Fibroblast of mammary gland (primary cell): ENCODE measurements at regions not wholly inside any gene's neighbourhood (a gene's known extent, or its start where the extent isn't known, plus 50 kb on each side); places are given as distances from the start of the nearest gene placed in this dataset.
"Not testable (repeated sequence)": the region's sequence is repeated elsewhere in the genome, so short reads cannot be mapped to it uniquely, and the experiment has no call there.

Experiments used
- DNase-seq: peaks from one replicate; pipeline ENCODE4 v3.0.0-alpha.2; 2010; ENCODE audit warnings: low read depth
- H3K4me3 ChIP-seq: 2 replicates; pipeline ENCODE4 v1.5.1; 2011; ENCODE audit warnings: low read depth, mild to moderate bottlenecking, low read length, moderate library complexity; ENCODE audit not compliant: control insufficient read depth
- TF ChIP-seq, protein P1 (sequence below): conservative IDR thresholded peaks from 2 replicates; pipeline ENCODE4 v1.5.1; 2011; ENCODE audit warnings: low read depth, low read length, inconsistent platforms; ENCODE audit not compliant: control insufficient read depth, insufficient read depth

GRCh38 chr12:131436922-131437705 is 273.8 kb upstream of the SFSWAP start:
- no peak for DNase-seq
- TF ChIP-seq, protein P1, sequence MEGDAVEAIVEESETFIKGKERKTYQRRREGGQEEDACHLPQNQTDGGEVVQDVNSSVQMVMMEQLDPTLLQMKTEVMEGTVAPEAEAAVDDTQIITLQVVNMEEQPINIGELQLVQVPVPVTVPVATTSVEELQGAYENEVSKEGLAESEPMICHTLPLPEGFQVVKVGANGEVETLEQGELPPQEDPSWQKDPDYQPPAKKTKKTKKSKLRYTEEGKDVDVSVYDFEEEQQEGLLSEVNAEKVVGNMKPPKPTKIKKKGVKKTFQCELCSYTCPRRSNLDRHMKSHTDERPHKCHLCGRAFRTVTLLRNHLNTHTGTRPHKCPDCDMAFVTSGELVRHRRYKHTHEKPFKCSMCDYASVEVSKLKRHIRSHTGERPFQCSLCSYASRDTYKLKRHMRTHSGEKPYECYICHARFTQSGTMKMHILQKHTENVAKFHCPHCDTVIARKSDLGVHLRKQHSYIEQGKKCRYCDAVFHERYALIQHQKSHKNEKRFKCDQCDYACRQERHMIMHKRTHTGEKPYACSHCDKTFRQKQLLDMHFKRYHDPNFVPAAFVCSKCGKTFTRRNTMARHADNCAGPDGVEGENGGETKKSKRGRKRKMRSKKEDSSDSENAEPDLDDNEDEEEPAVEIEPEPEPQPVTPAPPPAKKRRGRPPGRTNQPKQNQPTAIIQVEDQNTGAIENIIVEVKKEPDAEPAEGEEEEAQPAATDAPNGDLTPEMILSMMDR = no peak

GRCh38 chr12:131437706-131438492 is 273.0 kb upstream of the SFSWAP start:
- TF ChIP-seq, protein P1 = no peak
- DNase-seq = no peak
- H3K4me3 ChIP-seq = no peak overlapping the region

More at GRCh38 chr12:131436922-131437705, 273.8 kb upstream of the SFSWAP start:
- no peak overlapping the region for H3K4me3 ChIP-seq

DNA sequence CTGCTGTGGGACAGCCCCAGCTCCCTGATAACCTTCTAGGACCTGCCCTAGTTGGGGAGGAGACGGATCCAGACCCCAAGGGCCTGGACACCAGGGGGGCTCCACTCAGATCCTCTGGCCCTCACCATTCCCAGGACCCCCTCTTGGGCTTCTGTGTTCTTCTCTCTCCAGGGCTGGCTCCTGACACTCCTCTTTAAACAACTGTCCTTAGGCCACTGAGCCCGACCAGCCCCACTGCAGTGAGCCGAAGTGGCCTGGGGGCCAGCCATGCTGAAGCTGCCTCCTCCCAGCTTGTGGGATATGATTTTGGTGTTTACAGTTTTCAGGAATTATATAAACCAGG is 272.4 kb upstream of the SFSWAP start:
- not testable (repeated sequence) for H3K4me3 ChIP-seq, DNase-seq

- TF ChIP-seq, protein P1 = no peak
- no peak for DNase-seq
- no peak overlapping the region for H3K4me3 ChIP-seq
Measured at GRCh38 chr12:131438881-131439280, 272.0 kb upstream of the SFSWAP start.

DNA sequence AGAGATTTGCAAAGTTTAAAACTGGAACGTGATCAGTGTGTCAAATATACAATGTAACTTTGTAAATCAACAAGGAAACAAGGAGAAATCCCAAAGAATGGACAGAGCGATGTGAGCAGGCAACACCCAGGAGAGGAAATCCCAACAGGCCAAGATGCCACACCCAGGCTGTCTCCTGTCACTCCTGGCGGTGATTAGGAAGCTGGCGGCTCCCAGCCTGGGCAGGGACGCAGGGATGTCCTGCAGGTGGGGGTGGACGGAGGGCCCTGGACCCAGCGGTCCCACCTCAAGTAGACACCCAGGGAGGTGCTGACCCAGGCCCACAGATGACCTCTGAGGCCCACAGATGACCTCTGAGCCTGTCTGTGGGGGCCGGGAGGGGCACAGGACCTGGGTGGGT is 271.1 kb upstream of the SFSWAP start:
- not testable (repeated sequence) for DNase-seq, H3K4me3 ChIP-seq

- H3K4me3 ChIP-seq = not testable (repeated sequence)
Measured at GRCh38 chr12:131440209-131441059, 270.5 kb upstream of the SFSWAP start.

DNA sequence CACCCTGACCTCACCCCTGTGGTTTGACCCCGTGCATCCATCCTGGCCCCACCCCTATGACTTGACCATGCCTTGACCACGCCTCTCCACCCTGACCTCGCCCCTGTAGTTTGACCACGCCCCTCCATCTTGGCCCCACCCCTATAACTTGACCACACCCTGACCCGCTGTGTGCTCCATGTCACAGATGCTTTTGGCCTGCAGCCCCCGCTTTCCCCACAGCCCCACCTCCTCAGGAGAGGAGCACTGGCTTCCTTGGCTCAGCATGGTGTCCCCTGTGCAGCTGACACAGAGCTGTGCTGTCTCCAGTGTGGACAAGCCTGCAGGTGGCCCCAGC is 269.9 kb upstream of the SFSWAP start:
- no peak overlapping the region for H3K4me3 ChIP-seq
- TF ChIP-seq, protein P1 = no peak
- DNase-seq = no peak

More at GRCh38 chr12:131440209-131441059, 270.5 kb upstream of the SFSWAP start:
- not testable (repeated sequence) for DNase-seq
